PFSK-1 (cell line): ENCODE measurements at regions not wholly inside any gene's neighbourhood (a gene's known extent, or its start where the extent isn't known, plus 50 kb on each side); places are given as distances from the start of the nearest gene placed in this dataset.

ENCODE experiments used
- FOXP2 ChIP-seq: optimal IDR thresholded peaks from 2 replicates; pipeline ENCODE3; 2011; ENCODE audit warnings: borderline replicate concordance, control low read depth, inconsistent platforms; ENCODE audit not compliant: insufficient read depth; ENCODE audit errors: extremely low read length, extremely low read depth
- POLR2AphosphoS5 ChIP-seq: IDR thresholded peaks from 2 replicates; pipeline ENCODE4 v1.6.1; 2012; ENCODE audit warnings: low read depth, mild to moderate bottlenecking, control low read depth, low read length, moderate library complexity
- SIN3A ChIP-seq: IDR thresholded peaks from 2 replicates; pipeline ENCODE4 v1.6.1; 2012; ENCODE audit warnings: mild to moderate bottlenecking, low read length, moderate library complexity, borderline replicate concordance; ENCODE audit not compliant: insufficient read depth
- TAF1 ChIP-seq: IDR thresholded peaks from 2 replicates; pipeline ENCODE4 v1.6.1; 2012; ENCODE audit warnings: low read length, control low read depth, borderline replicate concordance; ENCODE audit not compliant: insufficient read depth
- TF ChIP-seq, protein P1 (sequence below), 2 experiments: IDR thresholded peaks; 2 replicates each; pipeline versions ENCODE4 v1.6.1 to v1.8.0; 2011 to 2012; ENCODE audit warnings: low read depth in 2 of 2, low read length in 2 of 2, control low read depth in 1 of 2, inconsistent platforms in 1 of 2, mild to moderate bottlenecking in 1 of 2, moderate library complexity in 1 of 2; ENCODE audit not compliant: insufficient read depth in 1 of 2

- TF ChIP-seq, protein P1, sequence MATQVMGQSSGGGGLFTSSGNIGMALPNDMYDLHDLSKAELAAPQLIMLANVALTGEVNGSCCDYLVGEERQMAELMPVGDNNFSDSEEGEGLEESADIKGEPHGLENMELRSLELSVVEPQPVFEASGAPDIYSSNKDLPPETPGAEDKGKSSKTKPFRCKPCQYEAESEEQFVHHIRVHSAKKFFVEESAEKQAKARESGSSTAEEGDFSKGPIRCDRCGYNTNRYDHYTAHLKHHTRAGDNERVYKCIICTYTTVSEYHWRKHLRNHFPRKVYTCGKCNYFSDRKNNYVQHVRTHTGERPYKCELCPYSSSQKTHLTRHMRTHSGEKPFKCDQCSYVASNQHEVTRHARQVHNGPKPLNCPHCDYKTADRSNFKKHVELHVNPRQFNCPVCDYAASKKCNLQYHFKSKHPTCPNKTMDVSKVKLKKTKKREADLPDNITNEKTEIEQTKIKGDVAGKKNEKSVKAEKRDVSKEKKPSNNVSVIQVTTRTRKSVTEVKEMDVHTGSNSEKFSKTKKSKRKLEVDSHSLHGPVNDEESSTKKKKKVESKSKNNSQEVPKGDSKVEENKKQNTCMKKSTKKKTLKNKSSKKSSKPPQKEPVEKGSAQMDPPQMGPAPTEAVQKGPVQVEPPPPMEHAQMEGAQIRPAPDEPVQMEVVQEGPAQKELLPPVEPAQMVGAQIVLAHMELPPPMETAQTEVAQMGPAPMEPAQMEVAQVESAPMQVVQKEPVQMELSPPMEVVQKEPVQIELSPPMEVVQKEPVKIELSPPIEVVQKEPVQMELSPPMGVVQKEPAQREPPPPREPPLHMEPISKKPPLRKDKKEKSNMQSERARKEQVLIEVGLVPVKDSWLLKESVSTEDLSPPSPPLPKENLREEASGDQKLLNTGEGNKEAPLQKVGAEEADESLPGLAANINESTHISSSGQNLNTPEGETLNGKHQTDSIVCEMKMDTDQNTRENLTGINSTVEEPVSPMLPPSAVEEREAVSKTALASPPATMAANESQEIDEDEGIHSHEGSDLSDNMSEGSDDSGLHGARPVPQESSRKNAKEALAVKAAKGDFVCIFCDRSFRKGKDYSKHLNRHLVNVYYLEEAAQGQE (IDR thresholded peaks at IDR 0.05; ENCODE audit: insufficient read depth in 1 of 2, low read depth in 2 of 2, low read length in 2 of 2), result no peak
- no peak for TF ChIP-seq POLR2AphosphoS5
- TF ChIP-seq SIN3A, result no peak
- TF ChIP-seq TAF1, result no peak
- TF ChIP-seq FOXP2, result no peak
Observed at GRCh38 chr2:65605058-65605742, 172.8 kb upstream of the SPRED2 start.

- TF ChIP-seq FOXP2, result no peak
- TF ChIP-seq TAF1, result no peak
- no peak for TF ChIP-seq SIN3A
- TF ChIP-seq, protein P1 (IDR thresholded peaks at IDR 0.05; ENCODE audit: insufficient read depth in 1 of 2, low read depth in 2 of 2, low read length in 2 of 2), result no peak
- TF ChIP-seq POLR2AphosphoS5, result no peak
Observed at GRCh38 chr2:65604246-65604645, 171.8 kb upstream of the SPRED2 start.

- TF ChIP-seq FOXP2 (no peak), POLR2AphosphoS5 (no peak), SIN3A (no peak), TAF1 (no peak)
- TF ChIP-seq, protein P1 (IDR thresholded peaks at IDR 0.05; ENCODE audit: insufficient read depth in 1 of 2, low read depth in 2 of 2, low read length in 2 of 2), result no peak
Observed at GRCh38 chr2:65602603-65603235, 170.3 kb upstream of the SPRED2 start.

- TF ChIP-seq FOXP2, result no peak
- TF ChIP-seq, protein P1 (IDR thresholded peaks at IDR 0.05; ENCODE audit: insufficient read depth in 1 of 2, low read depth in 2 of 2, low read length in 2 of 2), result no peak
- no peak for TF ChIP-seq POLR2AphosphoS5
Observed at GRCh38 chr2:65599693-65600092, 167.3 kb upstream of the SPRED2 start.
